DOHH2 (cell line): ENCODE measurements at regions not wholly inside any gene's neighbourhood (a gene's known extent, or its start where the extent isn't known, plus 50 kb on each side); places are given as distances from the start of the nearest gene placed in this dataset.

ENCODE experiments used
- H3F3A ChIP-seq: fragments of 200-600 bp; sonication (generic), shearing (Covaris generic); 2 replicates; pipeline ENCODE4 v1.6.0; 2016; ENCODE audit warnings: antibody characterized with exemption, mild to moderate bottlenecking; ENCODE audit not compliant: control insufficient read depth, insufficient read depth
- H3K27ac ChIP-seq: fragments of 200-600 bp; sonication (generic); 2 replicates; pipeline ENCODE4 v1.5.1; 2014; ENCODE audit warnings: low read depth, mild to moderate bottlenecking, low read length, moderate library complexity
- H3K27me3 ChIP-seq: fragments of 200-600 bp; sonication (generic); 2 replicates; pipeline ENCODE4 v1.6.1; 2014; ENCODE audit warnings: mild to moderate bottlenecking, low read length, mixed read lengths; ENCODE audit not compliant: control insufficient read depth
- H3K36me3 ChIP-seq: fragments of 200-600 bp; sonication (generic); 2 replicates; pipeline ENCODE4 v1.6.1; 2014; ENCODE audit warnings: mild to moderate bottlenecking, low read length, moderate library complexity, mixed read lengths; ENCODE audit not compliant: control insufficient read depth
- H3K4me1 ChIP-seq: fragments of 200-600 bp; sonication (generic); 2 replicates; pipeline ENCODE4 v1.6.1; 2014; ENCODE audit warnings: mild to moderate bottlenecking, low read length, mixed read lengths; ENCODE audit not compliant: control insufficient read depth
- H3K4me2 ChIP-seq: fragments of 200-600 bp; sonication (generic); 2 replicates; pipeline ENCODE4 v1.6.0; 2014; ENCODE audit warnings: mild to moderate bottlenecking, low read length, moderate library complexity
- H3K4me3 ChIP-seq: fragments of 200-600 bp; sonication (generic); 2 replicates; pipeline ENCODE4 v1.5.1; 2014; ENCODE audit warnings: mild to moderate bottlenecking, low read length, mixed read lengths
- H3K79me2 ChIP-seq: fragments of 200-600 bp; sonication (generic); 2 replicates; pipeline ENCODE4 v1.6.1; 2014; ENCODE audit warnings: mild to moderate bottlenecking, low read length, mixed read lengths; ENCODE audit not compliant: control insufficient read depth
- H3K9me2 ChIP-seq: fragments of 200-600 bp; sonication (generic); replicated peaks from 2 replicates; pipeline ENCODE4 v1.6.1; 2014; ENCODE audit warnings: mild to moderate bottlenecking, low read length, mixed read lengths; ENCODE audit not compliant: control insufficient read depth
- H3K9me3 ChIP-seq: fragments of 200-600 bp; sonication (generic); 2 replicates; pipeline ENCODE4 v1.6.1; 2014; ENCODE audit warnings: antibody characterized with exemption, low read length, mixed read lengths; ENCODE audit not compliant: control insufficient read depth, insufficient read depth
- H4K20me1 ChIP-seq: fragments of 200-600 bp; sonication (generic); 2 replicates; pipeline ENCODE4 v1.6.0; 2014; ENCODE audit warnings: low read depth, mild to moderate bottlenecking, antibody characterized with exemption, low read length, moderate library complexity; ENCODE audit not compliant: control insufficient read depth, insufficient read depth
- EZH2phosphoT487 ChIP-seq: fragments of 200-600 bp; sonication (generic); IDR thresholded peaks from 2 replicates; pipeline ENCODE4 v1.6.1; 2017; ENCODE audit warnings: borderline replicate concordance, mild to moderate bottlenecking, antibody characterized with exemption, low read length, moderate library complexity, mixed read lengths
- TF ChIP-seq, protein P1 (sequence below): fragments of 200-600 bp; sonication (generic); IDR thresholded peaks from one replicate; pipeline ENCODE4 v1.5.1; 2014; ENCODE audit warnings: antibody characterized with exemption, mild to moderate bottlenecking, low read depth, low read length; ENCODE audit not compliant: poor library complexity, severe bottlenecking

DNA sequence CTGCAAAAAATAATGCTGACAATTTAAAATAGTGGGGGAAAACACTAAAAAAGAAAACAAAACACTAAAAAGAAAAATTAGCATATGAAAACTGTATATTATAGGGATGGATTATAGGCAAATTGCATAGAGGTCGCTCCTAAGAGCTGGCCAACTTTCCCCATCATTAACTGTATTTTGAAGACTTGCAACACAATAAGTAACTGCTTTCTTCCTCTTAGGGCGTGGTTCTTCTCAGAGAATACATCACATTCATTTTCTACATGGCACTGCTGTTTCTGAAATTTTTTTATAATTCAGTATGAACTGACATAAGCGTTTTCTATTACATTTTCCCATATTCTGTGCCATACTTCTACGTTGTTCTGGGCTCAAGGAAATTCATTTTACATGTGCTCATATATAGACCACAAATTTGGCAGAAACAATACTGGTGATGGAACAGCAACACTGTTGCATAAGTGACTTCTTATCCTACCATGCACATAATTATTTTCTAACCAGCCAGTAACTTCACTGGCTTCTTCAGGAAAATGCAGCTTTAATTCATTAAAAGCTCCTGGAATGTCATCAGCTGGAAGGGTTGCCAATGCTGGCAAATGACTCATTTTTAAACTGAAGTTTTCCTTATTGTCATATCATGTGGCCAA, 171.2 kb upstream of the DMAC1 start:
- Histone ChIP-seq H3K27me3 (no peaks in the 10 kb centered on the region), H3K36me3 (peaks cover 20% of the 10 kb centered on the region), H3F3A (peaks cover 11% of the 10 kb centered on the region), H3K4me2 (no peak overlapping the region), H3K9me3 (no peaks in the 10 kb centered on the region), H3K79me2 (no peaks in the 10 kb centered on the region), H3K4me1 (peaks cover 39% of the 10 kb centered on the region), H3K4me3 (no peak overlapping the region), H4K20me1 (no peaks in the 10 kb centered on the region), H3K27ac (no peak overlapping the region), H3K9me2 (no peaks in the 10 kb centered on the region)
- TF ChIP-seq, protein P1, sequence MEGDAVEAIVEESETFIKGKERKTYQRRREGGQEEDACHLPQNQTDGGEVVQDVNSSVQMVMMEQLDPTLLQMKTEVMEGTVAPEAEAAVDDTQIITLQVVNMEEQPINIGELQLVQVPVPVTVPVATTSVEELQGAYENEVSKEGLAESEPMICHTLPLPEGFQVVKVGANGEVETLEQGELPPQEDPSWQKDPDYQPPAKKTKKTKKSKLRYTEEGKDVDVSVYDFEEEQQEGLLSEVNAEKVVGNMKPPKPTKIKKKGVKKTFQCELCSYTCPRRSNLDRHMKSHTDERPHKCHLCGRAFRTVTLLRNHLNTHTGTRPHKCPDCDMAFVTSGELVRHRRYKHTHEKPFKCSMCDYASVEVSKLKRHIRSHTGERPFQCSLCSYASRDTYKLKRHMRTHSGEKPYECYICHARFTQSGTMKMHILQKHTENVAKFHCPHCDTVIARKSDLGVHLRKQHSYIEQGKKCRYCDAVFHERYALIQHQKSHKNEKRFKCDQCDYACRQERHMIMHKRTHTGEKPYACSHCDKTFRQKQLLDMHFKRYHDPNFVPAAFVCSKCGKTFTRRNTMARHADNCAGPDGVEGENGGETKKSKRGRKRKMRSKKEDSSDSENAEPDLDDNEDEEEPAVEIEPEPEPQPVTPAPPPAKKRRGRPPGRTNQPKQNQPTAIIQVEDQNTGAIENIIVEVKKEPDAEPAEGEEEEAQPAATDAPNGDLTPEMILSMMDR: no peak
- TF ChIP-seq EZH2phosphoT487: no peak

DNA sequence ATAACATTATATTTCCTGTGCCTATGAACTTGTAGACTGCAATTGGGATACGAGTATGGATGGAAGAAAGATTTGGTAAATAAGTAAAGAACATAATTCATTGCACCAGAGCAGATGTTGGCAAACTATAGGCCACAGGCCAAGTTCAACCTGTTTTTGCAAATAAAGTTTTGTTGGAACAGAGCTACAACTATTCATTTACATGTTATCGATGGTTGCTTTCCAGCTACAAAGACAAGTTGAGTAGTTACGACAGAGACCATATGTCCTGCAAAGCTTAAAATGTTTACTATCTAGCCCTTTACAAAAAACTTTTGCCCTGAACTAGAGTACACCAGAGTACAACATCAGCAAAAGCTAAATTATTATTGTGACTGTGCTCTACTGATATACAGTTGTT, 169.1 kb upstream of the DMAC1 start:
- no peak overlapping the region for H3K27ac ChIP-seq
- H3K4me1 ChIP-seq: peaks cover 18% of the 10 kb centered on the region
- no peaks in the 10 kb centered on the region for H3K9me3 ChIP-seq
- H4K20me1 ChIP-seq: no peaks in the 10 kb centered on the region
- peaks cover 5% of the 10 kb centered on the region for H3K36me3 ChIP-seq
- H3K4me3 ChIP-seq: no peak overlapping the region
- H3K79me2 ChIP-seq: no peaks in the 10 kb centered on the region
- H3K27me3 ChIP-seq: no peaks in the 10 kb centered on the region
- no peak overlapping the region for H3K4me2 ChIP-seq
- no peaks in the 10 kb centered on the region for H3F3A ChIP-seq
- no peaks in the 10 kb centered on the region for H3K9me2 ChIP-seq
- TF ChIP-seq, protein P1: no peak
- no peak for TF ChIP-seq EZH2phosphoT487

DNA sequence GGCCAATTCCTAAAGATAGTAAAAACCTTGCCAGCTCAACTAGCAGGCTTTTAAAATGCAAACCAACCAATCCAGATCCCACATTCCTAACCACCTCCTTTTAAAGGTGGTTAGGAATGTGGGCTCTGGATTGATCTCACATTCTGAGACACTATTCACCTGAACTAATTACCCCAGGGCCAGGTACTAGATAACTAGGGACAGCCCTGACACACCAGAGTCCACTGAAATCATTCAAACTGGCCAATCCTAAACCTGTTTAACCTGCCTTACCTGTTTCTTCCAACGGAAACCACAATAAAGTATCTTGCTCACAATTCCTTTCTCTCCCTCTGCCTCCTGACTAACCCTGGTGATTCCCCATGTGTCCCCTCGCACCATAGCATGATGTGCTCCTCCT, 168.3 kb upstream of the DMAC1 start:
- H3K9me3 ChIP-seq: no peaks in the 10 kb centered on the region
- H3K27me3 ChIP-seq: no peaks in the 10 kb centered on the region
- H3K27ac ChIP-seq: no peak overlapping the region
- no peaks in the 10 kb centered on the region for H3K9me2 ChIP-seq
- TF ChIP-seq, protein P1: no peak
- TF ChIP-seq EZH2phosphoT487: no peak
- no peak overlapping the region for H3K4me2 ChIP-seq
- H3K79me2 ChIP-seq: no peaks in the 10 kb centered on the region
- H3K36me3 ChIP-seq: no peaks in the 10 kb centered on the region
- no peaks in the 10 kb centered on the region for H4K20me1 ChIP-seq
- H3F3A ChIP-seq: no peaks in the 10 kb centered on the region
- peaks cover 10% of the 10 kb centered on the region for H3K4me1 ChIP-seq
- no peak overlapping the region for H3K4me3 ChIP-seq
